AG08396 (cell line): ENCODE measurements at regions not wholly inside any gene's neighbourhood (a gene's known extent, or its start where the extent isn't known, plus 50 kb on each side); places are given as distances from the start of the nearest gene placed in this dataset.
"Not testable (repeated sequence)": the region's sequence is repeated elsewhere in the genome, so short reads cannot be mapped to it uniquely, and the experiment has no call there.

Experiments used
- DNase-seq: peaks from one replicate; pipeline ENCODE4 v3.0.0; 2012; ENCODE audit warnings: low spot score, mixed read lengths

DNA sequence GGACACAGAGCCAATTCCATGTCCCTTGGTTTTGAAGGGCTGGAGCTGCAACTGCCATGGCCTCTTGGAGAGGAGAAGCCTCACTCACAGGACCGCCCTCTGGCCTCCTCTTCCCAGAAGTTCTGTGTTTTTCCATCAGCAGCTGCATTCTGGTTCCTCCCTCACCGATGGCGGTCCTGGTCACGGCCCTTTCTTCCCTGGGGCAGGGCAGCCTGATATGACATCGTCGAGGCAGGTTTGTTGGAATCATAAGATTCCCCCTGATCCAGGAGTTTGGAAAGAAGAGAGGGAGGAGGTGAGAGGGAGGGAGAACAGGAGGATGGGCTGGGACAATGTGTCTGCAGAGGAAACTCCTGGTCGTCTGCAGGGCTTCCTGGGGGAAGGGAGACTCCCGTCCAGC, 82.7 kb upstream of the PDZD8 start:
- no peak for DNase-seq

DNA sequence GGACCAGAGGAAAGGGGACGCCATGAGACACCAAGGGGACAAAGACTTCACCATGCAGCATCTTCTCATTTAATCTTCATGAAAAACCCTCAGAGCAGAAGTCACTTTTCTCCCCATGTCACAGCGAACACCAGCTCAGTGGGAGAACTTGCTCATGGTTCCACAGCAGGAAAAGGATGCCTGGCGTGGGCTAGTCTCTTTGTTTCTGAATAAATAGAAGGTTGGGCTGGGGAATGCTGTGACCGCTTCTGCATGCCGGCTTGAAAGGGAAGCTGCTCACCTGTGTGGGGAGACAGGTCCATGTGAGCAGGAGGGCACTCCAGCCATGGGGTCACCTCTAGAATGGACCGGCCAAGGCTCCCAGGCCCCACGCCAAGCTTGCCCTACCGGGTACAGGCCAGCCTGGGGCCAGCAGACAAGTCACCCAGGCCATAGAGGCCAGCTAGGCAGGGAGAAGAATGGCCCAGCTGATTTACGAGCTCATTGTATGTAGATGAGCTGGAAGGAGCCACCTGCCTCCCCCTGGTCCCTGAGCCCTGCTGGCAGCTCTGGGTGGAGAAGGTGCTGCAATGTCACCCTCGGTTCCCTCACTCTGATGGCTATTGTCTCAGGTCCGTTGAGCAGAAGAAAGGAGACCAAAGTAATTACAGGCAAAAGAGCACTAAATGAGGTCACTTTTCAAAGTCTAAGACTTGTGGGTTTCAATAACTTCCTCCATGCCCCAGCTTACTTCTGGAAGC, 82.0 kb upstream of the PDZD8 start:
- DNase-seq: no peak

DNA sequence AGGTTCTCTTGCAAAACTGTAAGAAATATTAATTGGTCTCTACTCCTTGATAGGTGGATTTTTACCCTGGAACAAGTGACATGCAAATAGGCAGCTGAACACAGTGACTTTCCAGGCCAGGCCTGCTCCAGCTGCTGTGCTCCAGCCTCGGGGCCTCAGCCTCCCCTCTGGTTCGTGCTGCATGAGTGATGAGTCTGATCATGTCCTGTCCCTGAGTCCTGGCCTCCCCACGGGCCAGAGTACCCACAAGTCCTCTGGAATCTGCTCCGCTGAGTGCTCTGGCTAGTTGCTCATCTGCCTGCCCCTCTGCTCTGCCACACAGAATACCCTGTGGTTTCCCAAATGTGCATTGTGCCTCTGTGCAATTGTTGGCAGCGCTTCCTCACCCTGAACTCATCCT, 80.1 kb upstream of the PDZD8 start:
- no peak for DNase-seq

DNA sequence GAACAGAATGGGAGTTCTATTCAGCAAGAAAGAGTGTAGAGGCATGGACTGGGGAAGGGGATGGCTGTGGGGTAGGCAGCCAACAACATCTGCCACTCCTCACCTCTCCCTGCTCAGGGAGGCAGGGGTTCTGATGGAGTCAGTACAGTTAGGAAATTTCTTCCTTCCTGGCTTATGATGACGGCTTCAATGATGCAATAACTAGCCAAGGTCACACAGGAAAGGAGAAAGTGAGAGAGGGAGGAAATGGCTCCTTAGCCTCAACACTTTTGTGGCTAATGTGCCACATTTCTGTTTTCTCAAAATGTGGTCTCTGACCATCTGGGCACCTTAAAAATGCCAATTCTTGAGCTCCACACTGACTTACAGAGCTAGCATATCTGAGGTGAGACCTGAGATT, 79.3 kb upstream of the PDZD8 start:
- no peak for DNase-seq

DNA sequence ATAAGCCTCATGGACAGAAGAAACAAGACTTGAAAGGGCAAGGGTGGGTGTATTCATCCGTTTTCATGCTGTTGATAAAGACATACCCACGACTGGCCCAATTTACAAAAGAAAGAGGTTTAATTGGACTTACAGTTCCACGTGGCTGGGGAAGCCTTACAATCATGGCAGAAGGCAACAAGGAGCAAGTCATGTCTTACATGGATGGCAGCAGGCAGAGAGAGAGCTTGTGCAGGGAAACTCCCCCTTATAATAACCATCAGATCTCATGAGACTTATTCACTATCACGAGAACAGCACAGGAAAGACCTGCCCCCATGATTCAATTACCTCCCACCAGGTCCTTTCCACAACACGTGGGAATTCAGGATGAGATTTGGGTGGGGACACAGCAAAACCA, 78.2 kb upstream of the PDZD8 start:
- DNase-seq: not testable (repeated sequence)

DNA sequence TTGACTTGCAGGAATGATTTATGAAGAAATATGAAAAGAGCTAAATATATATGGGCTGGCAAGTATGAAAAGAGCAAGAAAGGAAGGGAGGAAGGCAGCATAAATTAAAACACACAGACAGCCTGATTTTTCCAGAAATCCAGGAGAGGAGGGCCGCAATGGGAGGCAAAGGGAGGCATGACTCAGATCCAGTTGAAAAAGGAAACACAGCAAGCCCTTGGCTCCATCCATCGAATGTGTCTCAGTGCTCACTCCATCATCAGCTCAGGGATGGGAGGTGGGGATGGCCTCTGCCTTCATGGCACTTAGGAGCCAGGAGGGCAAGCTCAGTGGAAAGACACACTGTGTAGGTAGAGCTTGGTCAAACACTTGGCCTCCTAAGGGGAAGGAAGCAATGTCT, 75.7 kb upstream of the PDZD8 start:
- DNase-seq: no peak

DNA sequence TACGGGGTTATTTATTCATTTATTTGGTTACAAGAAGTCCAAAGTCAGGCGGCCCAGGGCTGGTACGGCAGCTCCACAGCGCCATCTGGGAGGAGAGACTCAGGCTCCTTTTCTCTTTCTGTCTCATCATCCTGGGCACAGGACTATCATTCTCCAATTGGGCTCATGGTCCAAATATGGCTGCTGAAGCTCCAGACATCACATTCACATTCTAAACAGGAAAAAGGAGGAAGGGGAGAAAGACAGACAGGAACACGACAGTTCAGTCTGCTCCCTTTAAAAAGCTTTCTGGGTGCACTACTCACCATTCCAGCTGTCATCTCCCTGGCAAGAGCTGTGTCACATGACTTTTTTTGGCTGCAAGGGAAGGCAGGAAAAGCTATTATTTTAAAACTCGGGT, 74.4 kb upstream of the PDZD8 start:
- DNase-seq: no peak

DNA sequence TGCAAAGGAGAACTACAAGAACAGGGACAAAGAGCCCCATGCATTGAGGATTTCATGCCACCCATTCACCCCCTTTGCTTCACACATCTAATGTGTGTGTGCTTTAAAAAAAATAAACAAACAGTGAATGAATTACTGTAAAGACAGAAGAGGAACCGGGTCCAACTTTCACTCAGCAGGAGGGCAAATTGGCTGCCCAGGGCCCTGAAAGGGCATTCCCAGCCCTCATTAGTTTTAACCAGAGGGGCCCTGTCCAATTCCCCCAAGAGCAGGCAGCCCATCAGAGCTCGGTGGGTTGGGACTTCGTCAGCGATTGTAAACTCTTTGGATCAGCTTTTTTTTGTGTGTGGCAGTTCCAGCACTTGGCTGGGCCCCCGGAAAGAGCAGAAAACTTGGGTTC, 73.6 kb upstream of the PDZD8 start:
- no peak for DNase-seq

DNA sequence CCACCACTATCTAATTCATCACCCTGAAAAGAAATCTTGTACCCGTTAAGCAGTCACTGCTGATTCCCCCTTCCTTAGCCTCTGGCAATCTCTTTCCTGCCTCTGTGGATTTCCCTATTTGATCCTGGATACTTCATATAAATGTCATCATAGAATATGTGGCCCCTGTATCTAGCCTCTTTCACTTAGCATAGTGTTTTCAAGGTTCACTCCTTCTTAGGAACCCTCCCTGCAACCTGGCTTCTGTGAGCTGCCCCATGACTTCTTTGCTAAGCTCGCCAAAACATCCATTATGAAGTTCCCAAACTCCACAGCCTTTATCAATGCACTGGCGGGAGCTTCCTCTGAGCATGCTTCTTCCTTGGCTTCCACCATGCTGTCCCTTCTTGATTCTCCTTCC, 70.8 kb upstream of the PDZD8 start:
- DNase-seq: no peak

DNA sequence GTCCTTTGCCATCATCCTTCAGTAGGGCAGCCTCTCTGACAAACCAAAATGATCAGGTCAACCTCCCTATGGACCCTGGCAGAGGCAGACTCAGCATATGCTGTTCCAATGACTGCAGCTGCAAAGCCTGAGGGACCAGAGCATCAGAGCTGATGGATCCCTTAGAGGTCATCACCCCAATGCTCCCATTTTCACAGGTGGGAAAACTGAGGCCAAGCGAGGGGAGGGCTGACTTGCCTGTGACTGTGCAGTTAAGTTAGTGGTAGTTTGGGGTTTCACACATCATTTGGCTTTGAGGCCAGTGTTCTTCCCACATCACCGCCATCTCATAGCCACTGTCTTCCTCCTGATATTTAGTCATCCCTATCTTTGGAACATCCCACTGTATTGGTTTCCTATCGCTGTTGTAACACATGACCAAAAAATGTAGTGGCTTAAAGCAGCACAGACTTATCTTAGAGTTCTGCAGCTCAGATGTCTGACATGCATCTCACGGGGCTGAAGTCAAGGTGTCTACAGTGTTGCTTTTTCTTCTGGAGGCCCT, 69.3 kb upstream of the PDZD8 start:
- no peak for DNase-seq

DNA sequence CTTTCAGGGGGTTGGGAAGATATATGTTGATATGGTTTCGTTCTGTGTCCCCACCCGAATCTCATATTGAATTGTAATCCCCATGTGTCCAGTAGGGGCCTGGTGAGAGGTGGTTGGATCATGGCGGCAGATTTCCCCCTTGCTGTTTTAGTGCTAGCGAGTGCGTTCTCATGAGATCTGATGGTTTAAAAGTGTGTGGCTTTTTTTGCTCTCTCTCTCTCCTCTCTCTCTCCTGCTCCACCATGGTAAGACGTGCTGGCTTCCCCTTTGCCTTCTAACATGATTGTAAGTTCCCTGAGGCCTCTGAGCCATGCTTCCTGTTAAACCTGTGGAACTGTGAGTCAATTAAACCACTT, 68.4 kb upstream of the PDZD8 start:
- no peak for DNase-seq

DNA sequence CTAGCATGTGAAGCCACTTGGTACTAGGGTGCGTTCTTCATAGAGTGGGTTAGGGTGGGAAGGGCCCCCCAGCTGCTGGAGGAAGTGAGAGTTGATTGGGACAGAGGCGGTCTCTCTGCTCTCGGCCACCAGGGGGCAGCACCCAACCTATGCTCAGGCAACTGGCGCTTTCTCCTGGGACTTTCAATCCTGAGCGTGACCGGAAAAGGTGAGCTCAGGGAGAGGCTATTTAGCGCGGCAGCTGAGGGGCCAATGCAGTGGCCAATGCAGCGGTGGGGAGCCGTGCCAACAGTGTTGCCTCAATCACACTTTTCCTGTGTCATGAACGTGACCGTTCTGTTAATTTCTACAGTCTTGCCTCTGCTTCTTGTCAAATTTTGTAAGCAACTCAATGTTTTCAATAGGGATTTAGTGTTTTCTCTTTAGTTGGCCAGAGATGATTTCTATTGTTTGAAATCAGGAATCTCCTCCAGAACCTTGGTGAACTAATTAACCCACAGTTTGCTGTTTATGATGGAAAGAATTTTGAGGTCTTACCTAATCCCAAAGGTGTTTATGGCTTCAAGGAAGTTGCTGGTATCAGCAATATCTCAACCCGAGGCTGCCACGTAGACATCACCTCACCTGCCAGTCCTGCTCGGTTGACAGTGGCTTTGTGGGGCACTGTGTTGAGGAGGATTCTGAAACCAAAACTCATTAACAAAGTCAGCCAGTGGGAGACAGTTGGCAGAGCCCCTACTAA, 67.9 kb upstream of the PDZD8 start:
- peak; percentile 58 for DNase-seq

DNA sequence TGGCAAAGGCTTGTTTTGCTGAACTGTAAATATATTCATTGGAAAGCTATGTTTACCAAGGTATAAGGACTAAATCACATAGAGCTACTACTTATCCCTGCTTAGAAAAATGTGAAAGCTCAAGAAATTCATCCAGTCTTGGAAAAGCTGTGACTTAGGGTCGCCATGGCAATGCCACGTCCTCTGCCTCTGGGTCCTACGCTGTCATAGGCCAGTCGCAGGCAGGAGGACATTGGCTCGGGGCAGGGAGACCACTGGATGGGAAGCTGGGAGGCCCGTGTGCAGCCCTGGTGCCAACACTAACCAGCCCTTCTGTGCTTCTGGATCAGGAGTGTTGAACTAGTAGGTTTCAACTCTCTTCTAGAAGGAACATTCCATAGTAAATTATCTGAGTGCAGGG, 67.3 kb upstream of the PDZD8 start:
- no peak for DNase-seq

DNA sequence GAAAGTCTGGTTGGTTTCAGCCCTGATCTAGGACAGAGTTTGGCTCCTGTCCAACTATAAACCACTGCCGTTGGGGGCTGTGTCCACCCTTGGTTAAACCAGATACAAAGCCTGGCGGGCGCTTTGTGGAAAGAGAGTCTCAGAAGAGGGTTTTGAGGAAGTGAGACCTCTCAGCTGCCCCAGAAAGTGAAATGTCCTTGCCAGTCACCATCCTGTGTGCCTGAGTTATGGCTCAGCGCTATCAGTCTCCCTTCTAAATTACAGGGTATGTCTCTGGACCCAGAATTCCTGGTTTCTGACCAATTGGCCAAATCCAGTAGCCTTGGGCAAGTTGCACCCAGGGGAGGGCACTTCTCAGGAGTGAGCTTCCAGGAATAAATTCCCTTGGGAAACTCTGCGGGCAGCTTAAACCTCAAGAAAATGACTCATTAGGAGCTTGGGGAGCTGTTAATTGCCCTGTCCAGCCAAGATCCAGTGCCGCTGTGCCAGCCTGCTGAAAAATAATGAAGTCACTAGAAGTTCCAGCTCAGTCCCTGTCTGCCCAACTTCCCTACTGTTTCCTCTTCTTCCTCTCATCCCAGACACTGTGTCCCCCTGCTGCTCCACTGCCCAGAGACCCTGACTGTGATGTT, 66.7 kb upstream of the PDZD8 start:
- DNase-seq: no peak

DNA sequence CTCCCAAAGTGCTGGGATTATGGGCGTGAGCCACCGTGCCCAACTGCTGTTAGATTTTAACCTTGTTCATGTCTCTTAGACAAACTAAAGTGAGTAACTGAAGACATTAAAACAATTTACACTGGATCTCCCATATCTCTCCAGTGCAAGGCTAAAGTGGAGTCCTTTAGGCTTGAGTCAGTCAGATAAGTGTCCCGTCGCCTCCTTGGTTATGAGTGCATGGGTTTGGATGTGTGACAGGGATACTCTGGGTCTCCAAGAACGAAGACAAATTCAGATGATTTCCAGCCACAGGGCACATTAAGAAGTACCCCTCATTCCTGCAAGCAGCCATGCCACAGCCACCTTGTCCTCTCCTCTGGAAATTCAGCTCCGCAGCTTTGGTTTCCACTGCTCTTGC, 66.1 kb upstream of the PDZD8 start:
- no peak for DNase-seq

DNA sequence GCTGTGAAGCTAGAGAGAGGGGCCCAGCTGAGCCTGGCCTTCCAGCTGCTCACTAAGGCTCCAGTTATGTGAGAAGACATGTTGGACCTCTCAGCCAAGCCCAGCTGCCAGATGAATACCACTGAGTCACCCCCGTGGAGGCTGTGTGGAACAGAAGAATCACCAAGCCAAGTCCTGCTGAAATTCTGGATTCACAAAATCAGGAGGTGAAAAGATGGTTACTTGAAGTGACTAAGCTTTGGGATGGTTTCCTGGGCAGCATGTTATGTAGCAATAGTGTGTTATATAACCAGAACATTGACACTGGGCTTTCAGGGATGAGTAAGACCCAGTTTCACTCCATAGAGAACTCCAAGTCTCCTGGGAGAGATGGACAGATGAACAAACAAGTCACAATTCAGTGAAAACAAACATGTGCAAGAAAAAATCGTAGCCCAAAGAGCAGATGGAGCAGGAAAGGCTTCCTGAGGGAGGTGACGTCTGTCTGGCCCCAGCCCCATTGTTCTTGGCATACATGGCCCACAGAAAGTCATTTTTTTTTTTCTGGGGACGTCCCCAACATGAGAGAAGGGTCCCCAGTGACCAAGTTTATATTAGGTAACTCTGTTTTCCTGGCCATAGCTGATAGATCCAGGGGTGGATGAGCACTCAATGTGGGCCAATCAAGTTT, 64.1 kb upstream of the PDZD8 start:
- DNase-seq: no peak

DNA sequence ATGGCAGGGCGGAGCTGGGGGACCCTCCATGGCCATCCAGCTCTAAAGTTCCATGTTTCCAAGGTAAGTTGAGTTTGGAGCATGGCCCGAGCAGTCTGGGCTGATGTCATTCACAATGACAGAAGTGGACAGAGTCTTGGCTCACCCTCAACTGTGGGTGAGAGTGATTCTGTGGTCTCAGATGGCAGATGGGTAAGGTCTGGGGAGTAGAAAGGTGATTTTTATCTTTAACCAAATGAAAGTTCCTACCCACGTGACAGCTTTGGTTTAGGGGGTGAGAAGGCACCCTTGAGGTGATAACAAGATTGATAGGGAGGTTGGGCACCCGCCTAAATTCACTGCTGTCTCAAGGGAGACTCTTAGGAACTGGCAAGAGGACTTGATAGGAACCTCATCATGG, 57.6 kb upstream of the PDZD8 start:
- no peak for DNase-seq

DNA sequence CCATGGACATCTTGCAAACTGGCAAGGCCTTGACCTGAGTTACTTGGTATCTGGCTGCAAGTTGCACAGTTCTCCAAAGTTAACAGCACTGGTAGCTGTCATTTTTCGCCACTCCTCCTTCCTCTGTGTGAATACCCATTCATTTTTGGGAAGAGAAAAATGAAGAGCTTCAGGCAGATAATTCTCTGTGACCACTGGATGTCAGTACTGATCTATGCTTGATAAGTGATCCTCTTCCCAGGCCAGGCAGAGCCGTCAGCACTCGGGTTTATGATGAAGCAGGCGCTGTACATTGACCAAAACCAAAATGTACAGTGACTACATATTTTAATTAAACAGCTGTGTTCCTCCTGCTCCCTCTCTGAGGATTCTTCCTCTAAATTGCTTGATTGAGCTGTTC, 55.9 kb upstream of the PDZD8 start:
- DNase-seq: no peak

DNA sequence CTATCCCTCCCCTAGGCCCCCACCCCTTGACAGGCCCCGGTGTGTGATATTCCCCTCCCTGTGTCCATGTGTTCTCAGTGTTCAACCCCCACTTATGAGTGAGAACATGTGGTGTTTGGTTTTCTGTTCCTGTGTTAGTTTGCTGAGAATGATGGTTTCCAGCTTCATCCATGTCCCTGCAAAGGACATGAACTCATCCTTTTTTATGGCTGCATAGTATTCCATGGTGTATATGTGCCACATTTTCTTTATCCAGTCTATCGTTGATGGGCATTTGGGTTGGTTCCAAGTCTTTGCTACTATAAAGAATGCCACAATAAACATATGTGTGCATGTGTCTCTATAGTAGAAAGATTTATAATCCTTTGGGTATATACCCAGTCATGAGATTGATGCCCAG, 55.3 kb upstream of the PDZD8 start:
- not testable (repeated sequence) for DNase-seq

DNA sequence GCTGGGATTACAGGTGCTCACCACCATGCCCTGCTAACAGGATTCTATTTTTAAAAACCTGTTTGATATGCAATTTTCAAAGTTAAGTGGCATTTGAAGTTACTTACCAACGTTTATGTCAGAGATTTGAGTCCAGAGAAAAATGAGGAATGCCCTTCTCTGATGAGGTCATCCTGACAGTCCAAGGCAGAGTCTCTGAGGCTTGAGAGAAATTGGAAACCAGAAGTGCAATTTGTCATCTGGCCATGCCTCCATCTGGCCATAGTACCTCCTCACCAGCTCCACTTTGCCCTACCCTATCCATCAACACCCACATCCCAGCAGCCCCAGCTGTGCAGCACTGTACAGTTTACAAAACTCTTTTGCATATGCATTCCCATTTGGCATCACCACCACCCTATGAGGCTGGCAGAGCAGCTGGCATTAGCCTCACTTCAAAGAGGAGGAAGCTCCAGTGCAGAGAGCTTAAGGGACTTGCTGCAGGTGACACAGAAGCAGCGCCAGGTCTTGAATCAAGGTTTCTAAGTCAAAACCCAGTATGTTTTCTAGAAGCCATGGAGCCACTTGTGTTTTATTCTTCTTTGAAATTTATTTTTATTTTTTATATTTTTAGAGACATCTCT, 54.5 kb upstream of the PDZD8 start:
- DNase-seq: no peak

DNA sequence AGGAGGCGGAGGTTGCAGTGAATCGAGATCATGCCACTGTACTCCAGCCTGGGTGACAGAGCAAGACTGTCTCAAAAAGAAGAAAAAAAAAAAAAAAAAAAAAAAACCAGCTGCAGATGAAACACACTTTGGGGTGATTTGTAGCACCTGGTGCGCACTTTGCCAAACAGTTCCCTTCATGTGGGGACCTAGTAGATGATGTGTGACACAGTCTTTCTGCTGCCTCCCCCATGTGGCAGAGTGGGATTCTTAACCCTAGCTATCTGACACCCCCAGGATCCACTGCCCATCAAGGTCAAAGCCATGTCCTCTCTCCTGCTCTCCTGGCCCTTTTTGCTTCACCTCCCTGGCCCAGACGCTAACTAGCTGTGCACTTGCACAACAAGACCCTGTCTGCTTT, 52.1 kb upstream of the PDZD8 start:
- no peak for DNase-seq

DNA sequence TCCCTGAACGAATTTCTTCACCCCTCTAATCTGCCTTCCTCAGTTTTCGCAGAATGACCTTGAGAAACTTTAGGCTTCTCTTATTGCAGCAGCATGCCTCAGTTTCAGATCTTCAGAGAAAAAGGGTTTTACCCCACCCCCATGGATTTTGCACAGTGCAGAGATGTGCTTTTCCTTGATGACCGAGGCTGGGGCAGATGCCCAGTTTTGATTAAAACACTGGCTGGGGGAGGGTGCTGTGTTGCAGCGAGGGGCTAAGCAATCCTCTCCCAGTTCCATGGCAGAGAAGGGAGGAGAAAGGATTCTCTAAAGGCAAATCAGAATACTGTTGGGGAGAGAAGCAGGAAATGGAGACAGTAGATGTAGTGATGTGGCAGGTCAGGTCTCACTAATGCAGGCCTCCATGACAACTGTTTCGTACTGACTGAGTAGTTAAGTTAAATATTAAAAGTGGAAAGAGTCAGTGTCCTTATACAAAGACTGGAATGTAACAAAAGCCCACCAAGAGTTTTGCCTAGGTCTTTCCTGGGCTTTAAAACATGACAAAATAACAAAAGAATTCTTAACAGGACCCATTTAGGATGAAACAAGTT, 50.8 kb upstream of the PDZD8 start:
- no peak for DNase-seq
